ACC112 (cell line): ENCODE measurements at regions not wholly inside any gene's neighbourhood (a gene's known extent, or its start where the extent isn't known, plus 50 kb on each side); places are given as distances from the start of the nearest gene placed in this dataset.

Experiments
- H2AFZ ChIP-seq: fragments of 200-600 bp; sonication (generic); one replicate; pipeline ENCODE4 v1.6.0; 2017; ENCODE audit warnings: antibody characterized with exemption, low read length; ENCODE audit not compliant: unreplicated experiment
- H3K27ac ChIP-seq: fragments of 200-600 bp; sonication (generic); 2 replicates; pipeline ENCODE4 v1.5.1; 2014; ENCODE audit warnings: low read depth, mild to moderate bottlenecking, antibody characterized with exemption, low read length, moderate library complexity
- H3K27me3 ChIP-seq: fragments of 200-600 bp; sonication (generic); 2 replicates; pipeline ENCODE4 v1.6.1; 2014; ENCODE audit warnings: mild to moderate bottlenecking, antibody characterized with exemption, low read length, moderate library complexity, mixed read lengths; ENCODE audit not compliant: insufficient read depth
- H3K36me3 ChIP-seq: fragments of 200-600 bp; sonication (generic); 2 replicates; pipeline ENCODE4 v1.6.1; 2016; ENCODE audit warnings: mild to moderate bottlenecking, antibody characterized with exemption, low read length, moderate library complexity, mixed read lengths; ENCODE audit not compliant: insufficient read depth
- H3K4me1 ChIP-seq: fragments of 200-600 bp; sonication (generic); one replicate; pipeline ENCODE4 v1.6.1; 2016; ENCODE audit warnings: low read length, mixed read lengths; ENCODE audit not compliant: insufficient read depth, unreplicated experiment, control insufficient read depth
- H3K4me3 ChIP-seq: fragments of 200-600 bp; sonication (generic); 2 replicates; pipeline ENCODE4 v1.5.1; 2014; ENCODE audit warnings: mild to moderate bottlenecking, low read depth, low read length
- H3K79me2 ChIP-seq: fragments of 200-600 bp; sonication (generic); one replicate; pipeline ENCODE4 v1.6.0; 2016; ENCODE audit warnings: low read length; ENCODE audit not compliant: control insufficient read depth, unreplicated experiment, insufficient read depth

DNA sequence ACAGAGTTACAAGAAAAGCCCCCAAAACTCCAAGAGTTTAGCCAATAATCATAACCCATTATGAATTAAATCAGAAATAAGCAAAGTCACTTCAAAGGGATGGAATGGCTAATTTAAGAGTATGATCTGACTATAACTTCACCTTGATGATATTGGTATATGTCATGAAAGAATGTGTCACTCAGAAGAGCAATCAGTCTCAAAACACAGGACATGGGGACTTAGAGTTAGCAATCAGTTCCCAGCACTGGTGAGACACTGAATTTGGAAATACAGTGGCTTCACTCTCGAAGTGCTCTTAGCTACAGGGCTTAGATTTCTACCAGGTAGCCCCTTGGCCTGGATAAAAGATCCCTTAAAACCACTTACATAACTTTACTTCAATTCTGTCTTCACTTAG, 65.7 kb upstream of the EXOC1L start:
- no peak overlapping the region for H2AFZ ChIP-seq
- no peaks in the 10 kb centered on the region for H3K79me2 ChIP-seq

DNA sequence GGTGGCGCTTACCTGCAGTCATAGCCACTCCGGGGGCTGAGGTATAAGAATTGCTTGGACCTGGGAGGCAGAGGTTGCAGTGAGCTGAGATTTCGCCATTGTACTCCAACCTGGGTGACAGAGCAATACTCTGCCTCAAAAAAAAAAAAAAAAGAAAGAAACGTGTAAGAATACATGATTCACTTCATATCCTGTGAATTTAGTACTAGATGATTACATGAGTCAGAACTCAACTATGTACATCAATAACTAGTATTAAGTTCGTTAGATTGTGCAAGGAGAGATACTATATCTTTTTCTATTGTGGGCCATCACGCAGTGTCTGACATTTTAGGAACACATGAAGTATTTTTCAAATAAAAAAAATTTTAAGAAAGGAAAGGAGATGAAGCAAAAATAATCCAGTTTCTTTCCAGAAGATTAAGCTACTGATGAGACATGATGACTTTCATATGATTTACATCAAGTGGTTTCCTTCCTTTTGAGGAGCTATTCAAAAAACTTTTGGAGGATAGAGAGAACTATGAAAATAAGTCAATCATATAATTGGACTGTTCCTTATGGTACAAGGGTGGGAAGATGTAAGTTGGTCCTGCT, 64.7 kb upstream of the EXOC1L start:
- Histone ChIP-seq H2AFZ (peak overlapping the region; percentile 67), H3K36me3 (no peaks in the 10 kb centered on the region), H3K27ac (peak overlapping the region; percentile 89), H3K4me3 (peak overlapping the region; percentile 50), H3K27me3 (no peaks in the 10 kb centered on the region), H3K4me1 (peaks cover 39% of the 10 kb centered on the region), H3K79me2 (no peaks in the 10 kb centered on the region)

More for the DNA sequence above, 65.7 kb upstream of the EXOC1L start:
- no peaks in the 10 kb centered on the region for H3K27me3 ChIP-seq
- H3K36me3 ChIP-seq: no peaks in the 10 kb centered on the region
- H3K27ac ChIP-seq: peak overlapping the region; percentile 89
- H3K4me1 ChIP-seq: peaks cover 39% of the 10 kb centered on the region
- peak overlapping the region; percentile 50 for H3K4me3 ChIP-seq

DNA sequence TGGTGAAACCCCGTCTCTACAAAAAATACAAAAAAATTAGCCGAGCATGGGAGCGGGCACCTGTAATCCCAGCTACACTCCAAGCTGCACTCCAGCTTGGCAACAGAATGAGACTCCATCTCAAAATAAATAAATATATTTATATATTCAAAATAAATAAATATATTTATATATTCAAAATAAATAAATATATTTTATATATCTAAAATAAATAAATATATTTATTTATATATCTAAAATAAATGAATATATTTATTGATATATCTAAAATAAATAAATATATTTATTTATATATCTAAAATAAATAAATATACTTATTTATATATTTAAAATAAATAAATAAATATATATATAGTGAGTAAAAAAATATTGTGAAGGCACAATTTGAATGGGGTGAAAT, 63.4 kb upstream of the EXOC1L start:
- H3K27me3 ChIP-seq: no peaks in the 10 kb centered on the region
- no peak overlapping the region for H3K4me3 ChIP-seq
- H3K79me2 ChIP-seq: no peaks in the 10 kb centered on the region
- peaks cover 39% of the 10 kb centered on the region for H3K4me1 ChIP-seq
- no peaks in the 10 kb centered on the region for H3K36me3 ChIP-seq
- no peak overlapping the region for H3K27ac ChIP-seq
- H2AFZ ChIP-seq: no peak overlapping the region

DNA sequence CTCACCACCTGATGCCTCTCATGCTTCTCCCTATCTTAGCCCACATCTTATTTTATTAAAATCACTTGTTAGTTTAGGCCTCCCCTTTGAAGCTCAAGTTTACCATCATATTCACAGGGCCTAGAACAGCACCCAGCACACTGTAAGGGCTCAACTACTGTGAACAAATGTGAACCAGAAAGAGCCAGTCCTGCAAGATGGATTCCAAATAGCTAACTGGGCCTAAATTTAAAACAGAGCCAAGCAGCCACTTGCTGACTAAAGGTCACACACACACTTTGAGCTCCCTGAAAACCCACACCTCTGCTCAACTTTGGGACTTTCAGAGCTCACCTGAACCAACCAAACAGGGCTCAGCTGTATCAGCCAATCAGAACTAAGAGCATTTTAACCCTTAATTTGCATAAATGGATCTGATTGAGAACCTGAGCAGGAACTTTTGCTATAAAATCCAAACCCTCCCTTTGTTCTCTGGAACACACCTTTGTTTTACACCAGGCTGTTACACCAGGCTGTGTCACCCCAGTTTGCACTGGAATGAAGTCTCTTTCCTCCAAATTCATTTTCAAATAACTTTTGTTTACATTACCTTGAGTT, 62.1 kb upstream of the EXOC1L start:
- peak overlapping the region; percentile 50 for H3K27ac ChIP-seq
- peak overlapping the region; percentile 79 for H2AFZ ChIP-seq

DNA sequence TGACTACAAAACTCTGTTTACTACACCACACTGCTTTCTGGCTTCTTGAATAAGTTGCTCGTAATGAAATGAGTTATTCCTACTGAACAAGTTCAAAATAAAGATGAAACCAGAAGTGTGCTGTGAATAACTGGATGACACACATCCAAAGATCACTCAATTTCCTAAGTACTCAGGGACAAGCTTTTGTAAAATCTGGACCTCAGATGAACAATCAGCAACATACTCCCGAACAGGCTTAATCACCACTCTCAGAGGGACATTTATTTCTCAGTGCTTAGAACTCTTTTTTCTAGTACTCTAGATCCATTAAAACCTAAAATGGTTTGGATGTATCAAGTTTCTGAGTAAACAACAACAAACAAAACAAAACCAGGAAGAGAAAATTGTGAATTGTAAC, 61.5 kb upstream of the EXOC1L start:
- Histone ChIP-seq H3K79me2 (no peaks in the 10 kb centered on the region), H2AFZ (peak overlapping the region; percentile 79), H3K4me1 (peaks cover 39% of the 10 kb centered on the region), H3K27me3 (no peaks in the 10 kb centered on the region), H3K36me3 (no peaks in the 10 kb centered on the region), H3K4me3 (no peak overlapping the region), H3K27ac (peak overlapping the region; percentile 50)

More for the DNA sequence above, 62.1 kb upstream of the EXOC1L start:
- Histone ChIP-seq H3K4me1 (peaks cover 39% of the 10 kb centered on the region), H3K36me3 (no peaks in the 10 kb centered on the region), H3K79me2 (no peaks in the 10 kb centered on the region), H3K27me3 (no peaks in the 10 kb centered on the region), H3K4me3 (no peak overlapping the region)

DNA sequence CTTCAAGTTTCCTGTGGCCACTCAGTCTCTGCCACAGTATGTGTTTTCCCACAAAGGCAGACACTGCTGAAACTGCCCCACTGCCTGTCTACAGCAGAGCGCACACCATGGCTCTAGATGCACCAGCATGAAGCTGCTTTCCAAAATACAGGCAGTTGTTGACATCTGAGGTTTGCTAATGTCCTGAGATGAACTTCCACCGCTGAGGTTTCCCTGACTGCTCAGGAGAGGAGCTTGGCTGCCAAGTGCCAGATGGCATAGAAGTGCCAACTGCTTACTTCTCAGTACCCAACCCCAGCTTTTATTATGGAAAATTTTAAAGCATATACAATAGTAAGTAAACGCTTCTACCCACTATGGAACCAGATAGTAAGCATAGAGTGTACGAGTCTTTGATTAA, 61.0 kb upstream of the EXOC1L start:
- Histone ChIP-seq H3K27ac (peak overlapping the region; percentile 50), H3K4me3 (no peak overlapping the region), H3K79me2 (no peaks in the 10 kb centered on the region), H3K36me3 (no peaks in the 10 kb centered on the region), H3K27me3 (no peaks in the 10 kb centered on the region), H3K4me1 (peaks cover 37% of the 10 kb centered on the region), H2AFZ (peak overlapping the region; percentile 79)

DNA sequence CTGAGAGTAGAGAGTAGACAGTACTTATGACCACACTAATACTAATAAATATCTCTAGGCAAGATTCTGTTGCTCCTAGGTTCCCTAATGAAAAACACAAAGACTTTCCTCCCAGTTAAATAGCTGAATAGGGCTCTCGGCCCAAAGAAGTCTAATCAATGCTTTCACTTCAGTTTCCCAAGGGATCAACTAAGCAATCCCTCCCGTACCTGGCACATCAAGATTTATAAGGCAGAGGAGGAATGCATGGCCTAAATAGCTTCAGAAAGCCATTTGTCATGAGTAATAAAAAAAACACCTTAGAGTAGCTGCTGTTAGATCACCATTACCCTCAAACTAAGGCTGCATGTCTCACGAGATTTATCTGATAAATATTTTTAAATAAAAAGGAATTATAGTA, 56.8 kb upstream of the EXOC1L start:
- no peak overlapping the region for H3K4me3 ChIP-seq
- H3K27me3 ChIP-seq: no peaks in the 10 kb centered on the region
- peak overlapping the region; percentile 64 for H2AFZ ChIP-seq
- H3K36me3 ChIP-seq: no peaks in the 10 kb centered on the region
- no peaks in the 10 kb centered on the region for H3K79me2 ChIP-seq
- H3K4me1 ChIP-seq: peaks cover 13% of the 10 kb centered on the region
- H3K27ac ChIP-seq: no peak overlapping the region

DNA sequence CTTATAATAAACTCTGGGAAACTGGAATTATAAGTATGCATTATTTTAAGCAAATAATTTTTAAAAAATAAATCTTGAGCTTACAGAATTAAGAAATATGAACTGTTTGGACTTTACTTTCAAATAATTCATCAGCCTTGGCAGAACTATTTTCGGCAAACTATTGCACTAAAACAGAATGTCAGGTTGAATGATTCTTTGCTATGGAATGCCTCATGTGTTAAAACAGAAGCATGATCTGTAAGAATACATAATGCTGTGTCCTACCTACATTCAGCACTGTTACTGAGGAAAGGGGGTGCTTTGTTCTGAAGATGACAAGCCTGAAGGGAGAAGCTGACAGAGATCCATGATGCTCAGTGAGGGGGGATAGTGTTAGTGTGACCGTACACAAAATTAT, 55.6 kb upstream of the EXOC1L start:
- Histone ChIP-seq H3K36me3 (no peaks in the 10 kb centered on the region), H3K4me1 (peaks cover 13% of the 10 kb centered on the region), H3K79me2 (no peaks in the 10 kb centered on the region), H3K27ac (no peak overlapping the region), H2AFZ (no peak overlapping the region), H3K4me3 (no peak overlapping the region), H3K27me3 (no peaks in the 10 kb centered on the region)

DNA sequence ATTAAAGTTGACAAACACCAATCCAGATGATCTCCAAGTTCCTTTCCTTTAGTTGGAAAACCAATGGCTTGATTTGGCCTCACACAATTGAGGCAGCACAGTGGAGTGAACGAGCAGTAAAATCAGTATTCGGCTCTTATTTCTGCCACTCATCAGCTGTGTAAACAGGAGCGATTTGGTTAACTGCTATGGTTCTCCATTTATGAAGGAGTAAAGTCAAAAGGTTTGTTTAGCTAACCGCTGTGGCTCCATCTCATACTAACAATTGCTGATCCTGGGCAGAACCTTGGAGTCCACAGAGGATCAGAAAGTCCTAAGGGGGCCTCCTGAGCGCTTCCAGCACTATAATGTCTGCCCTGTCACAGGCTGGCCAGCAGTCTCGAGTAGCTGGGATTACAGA, 54.5 kb upstream of the EXOC1L start:
- H3K27ac ChIP-seq: no peak overlapping the region
- peaks cover 14% of the 10 kb centered on the region for H3K4me1 ChIP-seq
- no peak overlapping the region for H3K4me3 ChIP-seq
- no peak overlapping the region for H2AFZ ChIP-seq
- H3K79me2 ChIP-seq: no peaks in the 10 kb centered on the region
- no peaks in the 10 kb centered on the region for H3K27me3 ChIP-seq
- no peaks in the 10 kb centered on the region for H3K36me3 ChIP-seq

DNA sequence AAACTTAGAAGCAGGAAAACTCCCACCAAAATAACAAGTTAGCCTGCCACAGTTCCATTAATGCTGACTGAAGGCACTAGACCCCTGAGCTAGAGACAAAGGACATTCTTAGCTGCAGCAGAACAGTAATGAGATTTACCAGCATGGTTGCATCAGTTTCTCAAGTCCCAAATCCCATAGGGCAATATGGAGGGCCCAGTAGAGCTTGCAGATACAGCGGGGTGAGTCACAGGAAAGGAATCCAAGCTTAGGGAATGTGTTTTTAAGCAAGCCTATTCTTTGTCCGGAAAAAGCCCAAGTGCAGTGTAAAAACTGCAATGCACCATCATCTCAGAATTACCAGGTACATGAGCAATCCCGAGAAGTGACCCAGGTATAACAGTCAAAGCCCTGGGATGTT, 51.3 kb upstream of the EXOC1L start:
- no peaks in the 10 kb centered on the region for H3K27me3 ChIP-seq
- no peaks in the 10 kb centered on the region for H3K79me2 ChIP-seq
- H3K4me3 ChIP-seq: no peak overlapping the region
- no peaks in the 10 kb centered on the region for H3K36me3 ChIP-seq
- H3K4me1 ChIP-seq: peaks cover 14% of the 10 kb centered on the region
- no peak overlapping the region for H2AFZ ChIP-seq
- H3K27ac ChIP-seq: peak overlapping the region; percentile 28; the same call in 1 of the 2 replicates
